A172 (cell line): ENCODE measurements at regions not wholly inside any gene's neighbourhood (a gene's known extent, or its start where the extent isn't known, plus 50 kb on each side); places are given as distances from the start of the nearest gene placed in this dataset.

Experiments used
- DNase-seq: peaks from one replicate; pipeline ENCODE4 v3.0.0-alpha.2; 2015; ENCODE audit warnings: low spot score

- no peak for DNase-seq
Observed at GRCh38 chr22:47564651-47565434, 802.4 kb downstream of the TBC1D22A start.

- DNase-seq: no peak
Observed at GRCh38 chr22:47564158-47564450, 801.7 kb downstream of the TBC1D22A start.

GRCh38 chr22:47563406-47564157, 801.1 kb downstream of the TBC1D22A start:
- DNase-seq: no peak

- no peak for DNase-seq
Observed at GRCh38 chr22:47561766-47562165, 799.3 kb downstream of the TBC1D22A start.

- DNase-seq: no peak
Observed at GRCh38 chr22:47561115-47561675, 798.7 kb downstream of the TBC1D22A start.

GRCh38 chr22:47558828-47559700, 796.6 kb downstream of the TBC1D22A start:
- no peak for DNase-seq

- DNase-seq: no peak
Observed at GRCh38 chr22:47556473-47556872, 794.0 kb downstream of the TBC1D22A start.

- DNase-seq: no peak
Observed at GRCh38 chr22:47553436-47553835, 791.0 kb downstream of the TBC1D22A start.

GRCh38 chr22:47552541-47553205, 790.2 kb downstream of the TBC1D22A start:
- DNase-seq: no peak

- no peak for DNase-seq
Observed at GRCh38 chr22:47552024-47552423, 789.6 kb downstream of the TBC1D22A start.

GRCh38 chr22:47551431-47551775, 789.0 kb downstream of the TBC1D22A start:
- DNase-seq: no peak

GRCh38 chr22:47550524-47551430, 788.3 kb downstream of the TBC1D22A start:
- no peak for DNase-seq

- DNase-seq: no peak
Observed at GRCh38 chr22:47549741-47550340, 787.4 kb downstream of the TBC1D22A start.

- no peak for DNase-seq
Observed at GRCh38 chr22:47548953-47549740, 786.7 kb downstream of the TBC1D22A start.

- DNase-seq: no peak
Observed at GRCh38 chr22:47547881-47548650, 785.6 kb downstream of the TBC1D22A start.

- no peak for DNase-seq
Observed at GRCh38 chr22:47547239-47547661, 784.8 kb downstream of the TBC1D22A start.

- DNase-seq: no peak
Observed at GRCh38 chr22:47544696-47545095, 782.2 kb downstream of the TBC1D22A start.

GRCh38 chr22:47543447-47543846, 781.0 kb downstream of the TBC1D22A start:
- DNase-seq: no peak
